Endothelial cell of umbilical vein (primary cell): ENCODE measurements at regions not wholly inside any gene's neighbourhood (a gene's known extent, or its start where the extent isn't known, plus 50 kb on each side); places are given as distances from the start of the nearest gene placed in this dataset.
"Not testable (repeated sequence)": the region's sequence is repeated elsewhere in the genome, so short reads cannot be mapped to it uniquely, and the experiment has no call there.

Source experiments
- BruUV-seq: library from RNA; stranded (reverse); fragments of 400-500 nt; replicated peaks from 2 replicates; lab custom pipeline; 2021; lab: Mats Ljungman, UMichigan
- CTCF ChIA-PET: fragments of 300-600, 350-600 bp; sonication (Branson Sonifier 250); formaldehyde crosslinking; loops from one replicate; lab custom pipeline; 2021; ENCODE audit warnings: antibody characterized with exemption, inconsistent platforms; lab: Charles Lee
- POLR2A ChIA-PET: fragments of 300-600, 350-600 bp; sonication (Branson Sonifier 250); formaldehyde crosslinking; loops from one replicate; lab custom pipeline; 2021; ENCODE audit warnings: antibody characterized with exemption, inconsistent platforms; lab: Charles Lee
- DNase-seq: peaks from one replicate; pipeline ENCODE4 v3.0.0-alpha.2; 2011; ENCODE audit warnings: low read depth, low spot score
- FAIRE-seq: peaks from 2 replicates; lab custom pipeline; 2011; peaks lifted over from hg19 to GRCh38; lab: Jason Lieb, UNC
- H2AFZ ChIP-seq: 2 replicates; pipeline ENCODE4 v1.6.0; 2012; ENCODE audit warnings: low read depth, low read length, control low read depth, inconsistent platforms
- H3K27ac ChIP-seq: 2 replicates; pipeline ENCODE4 v1.5.1; 2011; ENCODE audit warnings: low read depth, mild to moderate bottlenecking, control low read depth, low read length, moderate library complexity; ENCODE audit not compliant: insufficient read depth
- H3K27me3 ChIP-seq, 2 experiments: 2 replicates each; pipeline versions ENCODE4 v1.6.0 to v1.6.1; 2011; ENCODE audit warnings: low read length in 2 of 2, mixed read lengths in 1 of 2; ENCODE audit not compliant: control insufficient read depth in 2 of 2, insufficient read depth in 2 of 2
- H3K36me3 ChIP-seq, 2 experiments: 2 replicates in 1 of 2; 3 replicates in 1 of 2; pipeline ENCODE4 v1.5.1; 2011; ENCODE audit warnings: low read length in 2 of 2, mild to moderate bottlenecking in 1 of 2, moderate library complexity in 1 of 2; ENCODE audit not compliant: control insufficient read depth in 2 of 2, insufficient read depth in 2 of 2; ENCODE audit errors: extremely low read depth in 1 of 2
- H3K4me1 ChIP-seq: 3 replicates; pipeline ENCODE4 v1.5.1; 2011; ENCODE audit warnings: mild to moderate bottlenecking, low read length; ENCODE audit not compliant: control insufficient read depth, insufficient read depth; ENCODE audit errors: extremely low read depth
- H3K4me2 ChIP-seq: 2 replicates; pipeline ENCODE4 v1.6.1; 2011; ENCODE audit warnings: low read length, control low read depth, mixed read lengths; ENCODE audit not compliant: insufficient read depth
- H3K4me3 ChIP-seq, 3 experiments: fragments of 200-600 bp in 1 of 3; sonication (generic), shearing (Covaris generic) in 1 of 3; replicated peaks in 1 of 3; 2 replicates each; pipeline ENCODE4 v1.5.1; 2011 to 2016; ENCODE audit warnings: control low read depth in 3 of 3, low read length in 3 of 3, mild to moderate bottlenecking in 2 of 3, inconsistent platforms in 1 of 3, low read depth in 1 of 3, moderate library complexity in 1 of 3; ENCODE audit not compliant: insufficient read depth in 1 of 3
- H3K79me2 ChIP-seq: 2 replicates; pipeline ENCODE4 v1.6.0; 2012; ENCODE audit warnings: low read length, inconsistent platforms; ENCODE audit not compliant: control insufficient read depth, insufficient read depth
- H3K9ac ChIP-seq: replicated peaks from 2 replicates; pipeline ENCODE3; 2011; ENCODE audit warnings: low read length, control low read depth; ENCODE audit not compliant: insufficient read depth; ENCODE audit errors: extremely low read depth
- H3K9me1 ChIP-seq: replicated peaks from 3 replicates; pipeline ENCODE4 v1.6.0; 2011; ENCODE audit warnings: mild to moderate bottlenecking, low read length; ENCODE audit not compliant: control insufficient read depth, insufficient read depth; ENCODE audit errors: extremely low read depth
- H3K9me3 ChIP-seq: replicated peaks from 2 replicates; pipeline ENCODE4 v1.5.1; 2012; ENCODE audit warnings: low read length, inconsistent platforms; ENCODE audit not compliant: control insufficient read depth, insufficient read depth
- H4K20me1 ChIP-seq: replicated peaks from 2 replicates; pipeline ENCODE3; 2011; ENCODE audit warnings: mild to moderate bottlenecking, low read length; ENCODE audit not compliant: control insufficient read depth, insufficient read depth; ENCODE audit errors: extremely low read depth
- CTCF ChIP-seq, 2 donors: IDR thresholded peaks; 1 replicate in 1 of 2; 2 replicates in 1 of 2; pipeline ENCODE4 v1.5.1; 2011; ENCODE audit warnings: low read length in 2 of 2, mild to moderate bottlenecking in 2 of 2, moderate library complexity in 2 of 2, control low read depth in 1 of 2, inconsistent platforms in 1 of 2, low read depth in 1 of 2; ENCODE audit not compliant: insufficient read depth in 1 of 2; ENCODE audit errors: extremely low read depth in 1 of 2
- EZH2 ChIP-seq: IDR thresholded peaks from 2 replicates; pipeline ENCODE4 v1.6.1; 2012; ENCODE audit warnings: borderline replicate concordance, low read depth, mild to moderate bottlenecking, moderate library complexity, low read length, inconsistent platforms; ENCODE audit not compliant: severe bottlenecking
- FOS ChIP-seq: IDR thresholded peaks from 2 replicates; pipeline ENCODE4 v1.6.1; 2011; ENCODE audit warnings: mild to moderate bottlenecking, low read length, moderate library complexity, borderline replicate concordance; ENCODE audit not compliant: insufficient read depth
- GATA2 ChIP-seq: IDR thresholded peaks from 2 replicates; pipeline ENCODE4 v1.7.0; 2011; ENCODE audit warnings: low read depth, mild to moderate bottlenecking, moderate library complexity, mixed read lengths, low read length; ENCODE audit not compliant: insufficient read length, insufficient read depth
- JUN ChIP-seq: IDR thresholded peaks from 2 replicates; pipeline ENCODE4 v1.6.1; 2011; ENCODE audit warnings: borderline replicate concordance, low read depth; ENCODE audit not compliant: insufficient read length, insufficient read depth
- MAX ChIP-seq: IDR thresholded peaks from 2 replicates; pipeline ENCODE4 v1.6.1; 2011; ENCODE audit not compliant: insufficient read depth, insufficient read length
- MYC ChIP-seq: IDR thresholded peaks from one replicate; pipeline ENCODE4 v1.6.1; 2011; ENCODE audit warnings: mild to moderate bottlenecking, low read depth, low read length
- POLR2A ChIP-seq: IDR thresholded peaks from 2 replicates; pipeline ENCODE4 v1.6.1; 2012; ENCODE audit warnings: low read depth, mild to moderate bottlenecking, control low read depth, low read length
- POLR2AphosphoS5 ChIP-seq: IDR thresholded peaks from 2 replicates; pipeline ENCODE4 v1.6.1; 2012; ENCODE audit warnings: low read depth, mild to moderate bottlenecking, control low read depth, low read length, moderate library complexity; ENCODE audit not compliant: insufficient read depth
- dilution Hi-C: fragments of 300-500 bp; cut with MboI; formaldehyde crosslinking; loops from one replicate; pipeline ENCODE4 v1.15.0; 2019; ENCODE audit warnings: low sequenced_read_pairs; ENCODE audit not compliant: extremely low pct_ligation_motif_present
- intact Hi-C: fragments of 100-400 bp; cut with micrococcal nuclease; formaldehyde crosslinking; loops from one replicate; pipeline ENCODE4 v1.10.0; 2022

GRCh38 chr3:18085429-18085828 is 339.7 kb downstream of the SATB1 start:
- POLR2A ChIA-PET, result no interaction called here
- intact Hi-C loops, result no loop called here
- dilution Hi-C loops, result no loop called here

DNA sequence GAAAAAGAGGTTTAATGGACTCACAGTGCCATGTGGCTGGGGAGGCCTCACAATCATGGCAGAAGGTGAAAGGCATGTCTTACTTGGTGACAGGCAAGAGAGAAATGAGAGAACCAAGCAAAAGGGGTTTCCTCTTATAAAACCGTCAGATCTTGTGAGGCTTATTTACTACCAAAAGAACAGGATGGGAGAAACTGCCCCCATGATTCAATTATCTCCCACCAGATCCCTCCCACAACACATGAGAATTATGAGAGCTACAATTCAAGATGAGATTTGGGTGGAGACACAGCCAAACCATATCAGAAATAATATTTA is 340.8 kb upstream of the TBC1D5 start:
- H3K4me1 ChIP-seq, H3K4me2 ChIP-seq, intact Hi-C loops, POLR2A ChIA-PET, H3K27me3 ChIP-seq, H3K9me3 ChIP-seq, CTCF ChIA-PET, H4K20me1 ChIP-seq, BruUV-seq, H3K79me2 ChIP-seq, FAIRE-seq, DNase-seq, H3K9ac ChIP-seq, H3K9me1 ChIP-seq, dilution Hi-C loops, H3K36me3 ChIP-seq, H2AFZ ChIP-seq, H3K27ac ChIP-seq, H3K4me3 ChIP-seq: not testable (repeated sequence)

More at GRCh38 chr3:18085429-18085828, 339.7 kb downstream of the SATB1 start:
- TF ChIP-seq MYC (no peak), FOS (no peak), EZH2 (no peak), GATA2 (no peak), CTCF (IDR thresholded peaks at IDR 0.05; ENCODE audit: extremely low read depth in 1 of 2, insufficient read depth in 1 of 2, low read depth in 1 of 2, low read length in 2 of 2) (no peak), MAX (no peak), POLR2AphosphoS5 (no peak), JUN (no peak), POLR2A (no peak)
- no TSS peak for BruUV-seq
- no peak overlapping the region for H2AFZ ChIP-seq
- H3K9me1 ChIP-seq, result no peaks in the 10 kb centered on the region
- no peaks in the 10 kb centered on the region for H3K36me3 ChIP-seq
- no peaks in the 10 kb centered on the region for H3K79me2 ChIP-seq
- H3K9me3 ChIP-seq, result no peaks in the 10 kb centered on the region
- H3K4me1 ChIP-seq, result no peaks in the 10 kb centered on the region
- H3K9ac ChIP-seq, result no peak overlapping the region
- FAIRE-seq (no peak), DNase-seq (no peak)
- H3K27ac ChIP-seq, result no peak overlapping the region
- H4K20me1 ChIP-seq, result no peaks in the 10 kb centered on the region
- H3K4me2 ChIP-seq, result no peak overlapping the region
- H3K4me3 ChIP-seq, result no peak overlapping the region
- CTCF ChIA-PET, result no interaction called here
- H3K27me3 ChIP-seq, result no peaks in the 10 kb centered on the region
